ENCODE measurements at regions not wholly inside any gene's neighbourhood (a gene's known extent, or its start where the extent isn't known, plus 50 kb on each side); places are given as distances from the start of the nearest gene placed in this dataset.

GRCh38 chr2:2887772-2888387 lies 489.7 kb downstream of the EIPR1 start:
- Histone ChIP-seq H3K36me3 (ENCODE audit: control insufficient read depth in 2 of 2, insufficient read depth in 2 of 2, low read length in 1 of 2) (no peaks in the 10 kb centered on the region), H3K27ac (ENCODE audit: control insufficient read depth, insufficient read depth) (no peak overlapping the region), H4K20me1 (ENCODE audit: control insufficient read depth, insufficient read depth) (no peaks in the 10 kb centered on the region), H3K4me2 (ENCODE audit: control insufficient read depth, insufficient read depth) (no peak overlapping the region), H2AFZ (ENCODE audit: control insufficient read depth, low read depth, low read length) (no peak overlapping the region), H3K4me1 (ENCODE audit: control insufficient read depth, insufficient read depth, low read length) (no peaks in the 10 kb centered on the region), H3K27me3 (replicated peaks in 1 of 2; ENCODE audit: control insufficient read depth in 2 of 2, insufficient read depth in 2 of 2, low read length in 1 of 2) (no peaks in the 10 kb centered on the region), H3K79me2 (ENCODE audit: control insufficient read depth, insufficient read depth, low read length) (no peaks in the 10 kb centered on the region), H3K9ac (ENCODE audit: control insufficient read depth, insufficient read depth, low read length) (no peak overlapping the region), H3K4me3 (no peak overlapping the region), H3K9me3 (replicated peaks; ENCODE audit: control insufficient read depth, insufficient read depth, low read length) (peaks cover 1% of the 10 kb centered on the region; the same call in 1 of the 3 replicates)
- SMC1A ChIA-PET (ENCODE audit: uncharacterized antibody, unreplicated experiment), result no interaction called here
- BruUV-seq (replicated peaks), result no TSS peak
- DNase-seq (ENCODE audit: low read depth, low spot score) (no peak), ATAC-seq (no peak), FAIRE-seq (no peak)
- intact Hi-C loops (cut with micrococcal nuclease; ENCODE audit: unreplicated experiment) (no loop called here), in situ Hi-C loops (cut with MboI) (no loop called here)
- POLR2A ChIA-PET, result no interaction called here
- CTCF ChIA-PET, result no interaction called here
- no peak for TF ChIP-seq ESRRA (IDR thresholded peaks at IDR 0.05; ENCODE audit: low read length)
- no peak for TF ChIP-seq NFYB (IDR thresholded peaks at IDR 0.05; ENCODE audit: insufficient read depth, low read depth, low read length)
- TF ChIP-seq MAX (IDR thresholded peaks at IDR 0.05; ENCODE audit: low read depth, low read length), result no peak
- TF ChIP-seq HCFC1 (IDR thresholded peaks at IDR 0.05; ENCODE audit: low read length), result no peak
- no peak for TF ChIP-seq HSF1 (IDR thresholded peaks at IDR 0.05; ENCODE audit: low read depth, low read length)
- no peak for TF ChIP-seq CHD1 (IDR thresholded peaks at IDR 0.05; ENCODE audit: low read depth, low read length)
- no peak for TF ChIP-seq ZNF24 (IDR thresholded peaks at IDR 0.05)
- no peak for TF ChIP-seq ATF7 (IDR thresholded peaks at IDR 0.05; ENCODE audit: low read depth)
- no peak for TF ChIP-seq SREBF2 (IDR thresholded peaks at IDR 0.05; ENCODE audit: low read length)
- no peak for TF ChIP-seq TCF3 (IDR thresholded peaks at IDR 0.05; ENCODE audit: borderline replicate concordance, insufficient read depth, low read depth, low read length)
- no peak for TF ChIP-seq STAT3 (IDR thresholded peaks at IDR 0.05; ENCODE audit: low read depth, low read length)
- no peak for TF ChIP-seq IRF3 (IDR thresholded peaks at IDR 0.05)
- TF ChIP-seq POU2F2 (IDR thresholded peaks at IDR 0.05; ENCODE audit: borderline replicate concordance, low read depth, low read length), result no peak
- TF ChIP-seq SMC3 (IDR thresholded peaks at IDR 0.05; ENCODE audit: borderline replicate concordance, low read length), result no peak
- TF ChIP-seq MTA2 (IDR thresholded peaks at IDR 0.05; ENCODE audit: low read depth), result no peak
- no peak for TF ChIP-seq BCL11A (IDR thresholded peaks at IDR 0.05; ENCODE audit: low read depth, low read length)
- TF ChIP-seq E2F4 (IDR thresholded peaks at IDR 0.05; ENCODE audit: low read depth, low read length), result no peak
- TF ChIP-seq HDAC2 (IDR thresholded peaks at IDR 0.05), result no peak
- no peak for TF ChIP-seq TARDBP (IDR thresholded peaks at IDR 0.05; ENCODE audit: borderline replicate concordance)
- no peak for TF ChIP-seq EZH2 (IDR thresholded peaks at IDR 0.05; ENCODE audit: borderline replicate concordance, control insufficient read depth, low read depth, low read length)
- 6% methylated on average over 3 of the region's 3 CpGs for WGBS (ENCODE audit: insufficient coverage, insufficient replicate concordance, low lambda C conversion rate, missing lambda C conversion rate)
- RAD21 ChIA-PET (ENCODE audit: unreplicated experiment), result no interaction called here

All from GM12878 (cell line).